Posterior cingulate gyrus (tissue), 11 donors: ENCODE measurements at regions not wholly inside any gene's neighbourhood (a gene's known extent, or its start where the extent isn't known, plus 50 kb on each side); places are given as distances from the start of the nearest gene placed in this dataset.

Source experiments
- DNase-seq, 10 donors: peaks; one replicate each; pipeline versions ENCODE4 v3.0.0 to v3.0.0-alpha.2; 2020 to 2021; ENCODE audit warnings: mixed read lengths in 3 of 10
- intact Hi-C: fragments of 100-400 bp; cut with DNase I; formaldehyde crosslinking; loops from one replicate; pipeline ENCODE4 v1.15.1; 2023

GRCh38 chr4:160848901-160849760 is 1314.7 kb downstream of the FSTL5 start:
- DNase-seq, result no peak

GRCh38 chr4:160864253-160864652 is 1299.5 kb downstream of the FSTL5 start:
- intact Hi-C loops, result no loop called here
- no peak for DNase-seq

More at GRCh38 chr4:160848901-160849760, 1314.7 kb downstream of the FSTL5 start:
- intact Hi-C loops, result no loop called here

GRCh38 chr4:160869899-160870298 is 1293.9 kb downstream of the FSTL5 start:
- DNase-seq, result no peak

GRCh38 chr4:160872491-160872890 is 1291.3 kb downstream of the FSTL5 start:
- intact Hi-C loops, result no loop called here

More at GRCh38 chr4:160869899-160870298, 1293.9 kb downstream of the FSTL5 start:
- intact Hi-C loops, result no loop called here

GRCh38 chr4:160877087-160877790 is 1286.6 kb downstream of the FSTL5 start:
- intact Hi-C loops, result no loop called here
- DNase-seq, result no peak

More at GRCh38 chr4:160872491-160872890, 1291.3 kb downstream of the FSTL5 start:
- DNase-seq, result no peak

GRCh38 chr4:160880180-160880579 is 1283.6 kb downstream of the FSTL5 start:
- intact Hi-C loops, result no loop called here
- DNase-seq, result no peak

GRCh38 chr4:160887668-160888067 is 1276.1 kb downstream of the FSTL5 start:
- intact Hi-C loops, result no loop called here
- no peak for DNase-seq

GRCh38 chr4:160894128-160894527 is 1269.7 kb downstream of the FSTL5 start:
- intact Hi-C loops, result no loop called here
- no peak for DNase-seq

GRCh38 chr4:160894809-160895208 is 1269.0 kb downstream of the FSTL5 start:
- intact Hi-C loops, result no loop called here
- no peak for DNase-seq

GRCh38 chr4:160927311-160927710 is 1236.5 kb downstream of the FSTL5 start:
- DNase-seq, result no peak
- intact Hi-C loops, result no loop called here

GRCh38 chr4:160928482-160928881 is 1235.3 kb downstream of the FSTL5 start:
- intact Hi-C loops, result no loop called here

GRCh38 chr4:160947653-160948052 is 1216.1 kb downstream of the FSTL5 start:
- no peak for DNase-seq
- intact Hi-C loops, result no loop called here

More at GRCh38 chr4:160928482-160928881, 1235.3 kb downstream of the FSTL5 start:
- DNase-seq, result no peak

GRCh38 chr4:160956875-160957274 is 1206.9 kb downstream of the FSTL5 start:
- no peak for DNase-seq
- intact Hi-C loops, result no loop called here

- intact Hi-C loops, result no loop called here
- DNase-seq, result no peak
Measured at GRCh38 chr4:160969925-160970324, 1193.9 kb downstream of the FSTL5 start.

- DNase-seq, result peak in 1 of 10 donors; percentile 56
Measured at GRCh38 chr4:160980091-160980490, 1183.7 kb downstream of the FSTL5 start.

GRCh38 chr4:160981083-160981482 is 1182.7 kb downstream of the FSTL5 start:
- peak in 1 of 10 donors; percentile 12 for DNase-seq
- intact Hi-C loops, result no loop called here

More at GRCh38 chr4:160980091-160980490, 1183.7 kb downstream of the FSTL5 start:
- intact Hi-C loops, result no loop called here

- intact Hi-C loops, result no loop called here
- DNase-seq, result peak in 1 of 10 donors; percentile 24
Measured at GRCh38 chr4:160983035-160983434, 1180.8 kb downstream of the FSTL5 start.

- intact Hi-C loops, result no loop called here
- peak in 1 of 10 donors; percentile 63 for DNase-seq
Measured at GRCh38 chr4:161002386-161002785, 1161.4 kb downstream of the FSTL5 start.

- intact Hi-C loops, result no loop called here
- peak in 2 of 10 donors; percentile 46 to 75 for DNase-seq
Measured at GRCh38 chr4:161003418-161004057, 1160.3 kb downstream of the FSTL5 start.

GRCh38 chr4:161005746-161006145 is 1158.1 kb downstream of the FSTL5 start:
- intact Hi-C loops, result no loop called here

GRCh38 chr4:161008527-161008926 is 1155.3 kb downstream of the FSTL5 start:
- no peak for DNase-seq
- intact Hi-C loops, result no loop called here

More at GRCh38 chr4:161005746-161006145, 1158.1 kb downstream of the FSTL5 start:
- no peak for DNase-seq
